Fibroblast of the aortic adventitia (primary cell): ENCODE measurements at regions not wholly inside any gene's neighbourhood (a gene's known extent, or its start where the extent isn't known, plus 50 kb on each side); places are given as distances from the start of the nearest gene placed in this dataset.

Source experiments
- DNase-seq: peaks from one replicate; pipeline ENCODE4 v3.0.0-alpha.2; 2010; ENCODE audit warnings: low read depth
- H3K4me3 ChIP-seq: 2 replicates; pipeline ENCODE4 v1.5.1; 2011; ENCODE audit warnings: low read depth, mild to moderate bottlenecking, control low read depth, low read length, moderate library complexity
- CTCF ChIP-seq: IDR thresholded peaks from 2 replicates; pipeline ENCODE4 v1.5.1; 2011; ENCODE audit warnings: mild to moderate bottlenecking, low read length, control low read depth, inconsistent platforms; ENCODE audit not compliant: insufficient read depth

DNA sequence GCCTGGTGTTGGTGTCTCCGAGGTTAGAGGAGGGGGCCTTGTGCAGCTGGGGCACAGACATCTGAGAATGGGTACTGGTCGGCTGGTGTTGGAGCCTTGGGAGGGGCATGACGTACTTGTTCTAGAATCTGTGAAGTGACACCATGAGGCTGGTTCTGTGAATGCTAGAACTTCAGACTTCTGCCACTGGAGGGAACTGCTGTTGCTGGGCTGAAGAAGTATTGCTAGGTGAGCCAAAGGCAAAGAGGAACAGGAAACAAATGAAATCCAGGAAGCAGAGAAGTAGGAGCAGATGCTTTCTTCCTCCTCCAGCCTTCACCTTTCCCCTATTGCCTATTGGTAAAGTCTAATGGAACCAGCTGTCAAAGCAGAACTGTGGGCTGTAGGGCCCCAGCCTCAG is 120.9 kb upstream of the DDIT4L start:
- DNase-seq = peak; percentile 32
- peak; percentile 29 for TF ChIP-seq CTCF
- H3K4me3 ChIP-seq = no peak overlapping the region

- DNase-seq = peak; percentile 71
- no peak overlapping the region for H3K4me3 ChIP-seq
- no peak for TF ChIP-seq CTCF
Observed at GRCh38 chr4:100306018-100306417, 115.8 kb upstream of the DDIT4L start.

DNA sequence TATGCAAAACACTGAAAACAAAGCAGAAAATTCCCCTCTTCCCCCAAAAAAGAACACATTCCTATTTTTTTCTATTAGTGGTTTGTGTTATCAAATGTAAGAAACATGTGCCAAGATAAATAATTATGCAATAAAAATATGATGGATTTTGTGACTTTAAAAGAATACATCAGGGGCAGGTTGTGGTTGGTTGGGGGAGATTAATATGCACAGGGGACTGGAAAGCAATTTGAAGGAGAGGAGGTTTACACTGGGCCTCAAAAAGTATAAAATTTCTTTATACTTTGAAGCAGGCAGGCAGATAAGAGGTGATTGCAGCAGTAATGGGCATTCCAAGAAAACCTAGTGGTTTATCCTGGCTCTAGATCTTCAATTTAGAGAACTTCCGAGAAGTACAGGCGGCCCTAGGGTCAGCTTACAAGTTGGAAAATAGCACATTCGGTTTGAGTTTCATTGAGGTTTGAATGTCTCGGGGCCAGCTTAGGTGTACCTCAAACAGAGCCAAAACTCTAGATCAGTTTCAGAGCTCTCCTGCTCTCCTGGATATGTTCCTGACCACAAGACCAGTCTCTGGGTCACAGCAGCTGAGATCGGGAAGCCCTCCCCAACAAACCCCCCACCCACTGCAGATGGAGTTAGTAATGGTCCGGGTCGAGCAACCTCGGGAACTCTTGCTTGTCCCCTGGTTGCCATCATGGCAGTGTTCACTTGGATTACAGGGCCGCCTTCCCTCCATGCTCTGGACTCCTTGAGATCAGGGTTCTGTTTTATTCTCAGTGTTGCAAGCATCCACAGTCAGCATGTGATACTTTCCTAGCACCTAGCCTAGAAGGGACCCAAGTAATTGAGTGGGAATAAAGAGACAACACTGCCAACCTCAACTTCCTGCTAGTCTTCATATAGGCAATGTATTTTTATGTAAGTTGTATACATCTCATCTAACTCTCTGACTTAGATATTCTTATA is 112.1 kb upstream of the DDIT4L start:
- peak; percentile 93 for DNase-seq
- no peak overlapping the region for H3K4me3 ChIP-seq
- TF ChIP-seq CTCF = no peak

GRCh38 chr4:100299046-100299840 is 109.0 kb upstream of the DDIT4L start:
- DNase-seq = peak; percentile 100
- no peak for TF ChIP-seq CTCF
- no peak overlapping the region for H3K4me3 ChIP-seq

- TF ChIP-seq CTCF = no peak
- H3K4me3 ChIP-seq = no peak overlapping the region
- peak; percentile 17 for DNase-seq
Observed at GRCh38 chr4:100295792-100296191, 105.5 kb upstream of the DDIT4L start.

DNA sequence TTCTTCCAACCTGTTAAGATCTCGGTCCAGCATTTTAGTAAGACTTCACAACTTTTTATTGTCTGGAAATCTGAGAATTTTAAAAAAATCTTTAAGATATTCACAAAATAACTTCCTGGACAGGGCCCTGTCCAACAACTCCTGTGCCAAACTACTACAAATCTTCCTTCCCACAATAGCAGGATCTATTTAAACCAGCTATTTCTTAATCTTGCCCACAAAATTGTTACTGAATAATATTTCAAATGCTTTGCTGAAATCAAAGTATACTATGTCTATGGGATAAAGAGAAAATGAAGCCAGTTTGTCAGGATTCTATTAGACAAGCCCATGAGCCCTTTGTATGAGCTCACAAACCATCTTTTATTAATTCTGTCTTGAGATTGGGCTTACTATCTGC is 104.1 kb upstream of the DDIT4L start:
- no peak overlapping the region for H3K4me3 ChIP-seq
- peak; percentile 65 for DNase-seq
- no peak for TF ChIP-seq CTCF
